SU-DHL-6 (cell line): ENCODE measurements at regions not wholly inside any gene's neighbourhood (a gene's known extent, or its start where the extent isn't known, plus 50 kb on each side); places are given as distances from the start of the nearest gene placed in this dataset.

ENCODE experiments used
- H2AFZ ChIP-seq: fragments of 200-600 bp; sonication (generic); 2 replicates; pipeline ENCODE4 v1.6.1; 2014; ENCODE audit warnings: low read depth, mild to moderate bottlenecking, moderate library complexity, mixed read lengths, antibody characterized with exemption, low read length; ENCODE audit not compliant: severe bottlenecking
- H3F3A ChIP-seq: fragments of 200-600 bp; shearing (Covaris generic); 2 replicates; pipeline ENCODE4 v1.6.0; 2016; ENCODE audit warnings: antibody characterized with exemption, mild to moderate bottlenecking; ENCODE audit not compliant: insufficient read depth
- H3K27ac ChIP-seq: fragments of 200-600 bp; sonication (generic); 2 replicates; pipeline ENCODE4 v1.5.1; 2016; ENCODE audit warnings: low read depth, mild to moderate bottlenecking, low read length, moderate library complexity, mixed read lengths
- H3K27me3 ChIP-seq: fragments of 200-600 bp; sonication (generic), shearing (Covaris generic); 2 replicates; pipeline ENCODE4 v1.6.0; 2014; ENCODE audit warnings: mild to moderate bottlenecking, low read length
- H3K36me3 ChIP-seq: fragments of 200-600 bp; sonication (generic); 2 replicates; pipeline ENCODE4 v1.6.1; 2014; ENCODE audit warnings: mild to moderate bottlenecking, low read length, mixed read lengths
- H3K4me2 ChIP-seq: fragments of 300-600, 200-600 bp; shearing (Covaris generic), sonication (generic); 2 replicates; pipeline ENCODE4 v1.6.0; 2014; ENCODE audit warnings: low read length, low read depth, mild to moderate bottlenecking; ENCODE audit not compliant: poor library complexity, severe bottlenecking
- H3K4me3 ChIP-seq: fragments of 200-600 bp; sonication (generic); 2 replicates; pipeline ENCODE4 v1.5.1; 2014; ENCODE audit warnings: antibody characterized with exemption, low read length, mild to moderate bottlenecking, mixed read lengths; ENCODE audit not compliant: insufficient read depth, poor library complexity, severe bottlenecking
- H3K79me2 ChIP-seq: fragments of 200-600 bp; sonication (generic); 2 replicates; pipeline ENCODE4 v1.6.1; 2014; ENCODE audit warnings: mild to moderate bottlenecking, low read length, moderate library complexity; ENCODE audit not compliant: insufficient read depth
- H3K9ac ChIP-seq: fragments of 200-600 bp; sonication (generic); 2 replicates; pipeline ENCODE4 v1.7.0; 2014; ENCODE audit warnings: mild to moderate bottlenecking, low read length
- H3K9me2 ChIP-seq: fragments of 200-600 bp; sonication (generic); replicated peaks from 2 replicates; pipeline ENCODE4 v1.6.1; 2014; ENCODE audit warnings: low read length; ENCODE audit not compliant: insufficient read depth
- H3K9me3 ChIP-seq: fragments of 200-600 bp; sonication (generic); 2 replicates; pipeline ENCODE4 v1.6.1; 2014; ENCODE audit warnings: low read length, mixed read lengths; ENCODE audit not compliant: insufficient read depth
- H4K20me1 ChIP-seq: fragments of 200-600 bp; sonication (generic); 2 replicates; pipeline ENCODE4 v1.6.1; 2014; ENCODE audit warnings: low read depth, mild to moderate bottlenecking, antibody characterized with exemption, low read length, moderate library complexity, mixed read lengths
- EZH2phosphoT487 ChIP-seq: fragments of 200-600 bp; sonication (generic), shearing (Covaris generic); conservative IDR thresholded peaks from 2 replicates; pipeline ENCODE4 v1.6.1; 2018; ENCODE audit warnings: mild to moderate bottlenecking, antibody characterized with exemption, low read length, moderate library complexity, mixed read lengths
- TF ChIP-seq, protein P1 (sequence below): fragments of 200-600 bp; sonication (generic); IDR thresholded peaks from one replicate; pipeline ENCODE4 v1.5.1; 2017; ENCODE audit warnings: antibody characterized with exemption, mild to moderate bottlenecking, low read length, moderate library complexity; ENCODE audit not compliant: insufficient read depth, poor library complexity, severe bottlenecking

- H3F3A ChIP-seq: no peaks in the 10 kb centered on the region
- H2AFZ ChIP-seq: no peak overlapping the region
- H3K27me3 ChIP-seq: no peaks in the 10 kb centered on the region
- no peak overlapping the region for H3K4me2 ChIP-seq
- H3K4me3 ChIP-seq: no peak overlapping the region
- H3K27ac ChIP-seq: no peak overlapping the region
- no peaks in the 10 kb centered on the region for H3K9me2 ChIP-seq
- H4K20me1 ChIP-seq: no peaks in the 10 kb centered on the region
- no peaks in the 10 kb centered on the region for H3K36me3 ChIP-seq
- no peak overlapping the region for H3K9ac ChIP-seq
- H3K9me3 ChIP-seq: no peaks in the 10 kb centered on the region
- no peaks in the 10 kb centered on the region for H3K79me2 ChIP-seq
- TF ChIP-seq, protein P1, sequence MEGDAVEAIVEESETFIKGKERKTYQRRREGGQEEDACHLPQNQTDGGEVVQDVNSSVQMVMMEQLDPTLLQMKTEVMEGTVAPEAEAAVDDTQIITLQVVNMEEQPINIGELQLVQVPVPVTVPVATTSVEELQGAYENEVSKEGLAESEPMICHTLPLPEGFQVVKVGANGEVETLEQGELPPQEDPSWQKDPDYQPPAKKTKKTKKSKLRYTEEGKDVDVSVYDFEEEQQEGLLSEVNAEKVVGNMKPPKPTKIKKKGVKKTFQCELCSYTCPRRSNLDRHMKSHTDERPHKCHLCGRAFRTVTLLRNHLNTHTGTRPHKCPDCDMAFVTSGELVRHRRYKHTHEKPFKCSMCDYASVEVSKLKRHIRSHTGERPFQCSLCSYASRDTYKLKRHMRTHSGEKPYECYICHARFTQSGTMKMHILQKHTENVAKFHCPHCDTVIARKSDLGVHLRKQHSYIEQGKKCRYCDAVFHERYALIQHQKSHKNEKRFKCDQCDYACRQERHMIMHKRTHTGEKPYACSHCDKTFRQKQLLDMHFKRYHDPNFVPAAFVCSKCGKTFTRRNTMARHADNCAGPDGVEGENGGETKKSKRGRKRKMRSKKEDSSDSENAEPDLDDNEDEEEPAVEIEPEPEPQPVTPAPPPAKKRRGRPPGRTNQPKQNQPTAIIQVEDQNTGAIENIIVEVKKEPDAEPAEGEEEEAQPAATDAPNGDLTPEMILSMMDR: no peak
- TF ChIP-seq EZH2phosphoT487: no peak
Observed at GRCh38 chr4:112979881-112980421, 69.5 kb upstream of the ANK2 start.

- no peak overlapping the region for H3K4me3 ChIP-seq
- no peak overlapping the region for H3K9ac ChIP-seq
- H3K79me2 ChIP-seq: no peaks in the 10 kb centered on the region
- H3F3A ChIP-seq: no peaks in the 10 kb centered on the region
- H2AFZ ChIP-seq: no peak overlapping the region
- H3K36me3 ChIP-seq: no peaks in the 10 kb centered on the region
- H3K27ac ChIP-seq: no peak overlapping the region
- TF ChIP-seq, protein P1: no peak
- TF ChIP-seq EZH2phosphoT487: no peak
- H3K4me2 ChIP-seq: no peak overlapping the region
- no peaks in the 10 kb centered on the region for H3K27me3 ChIP-seq
- no peaks in the 10 kb centered on the region for H3K9me3 ChIP-seq
- no peaks in the 10 kb centered on the region for H4K20me1 ChIP-seq
- no peaks in the 10 kb centered on the region for H3K9me2 ChIP-seq
Observed at GRCh38 chr4:112982680-112983079, 66.8 kb upstream of the ANK2 start.

DNA sequence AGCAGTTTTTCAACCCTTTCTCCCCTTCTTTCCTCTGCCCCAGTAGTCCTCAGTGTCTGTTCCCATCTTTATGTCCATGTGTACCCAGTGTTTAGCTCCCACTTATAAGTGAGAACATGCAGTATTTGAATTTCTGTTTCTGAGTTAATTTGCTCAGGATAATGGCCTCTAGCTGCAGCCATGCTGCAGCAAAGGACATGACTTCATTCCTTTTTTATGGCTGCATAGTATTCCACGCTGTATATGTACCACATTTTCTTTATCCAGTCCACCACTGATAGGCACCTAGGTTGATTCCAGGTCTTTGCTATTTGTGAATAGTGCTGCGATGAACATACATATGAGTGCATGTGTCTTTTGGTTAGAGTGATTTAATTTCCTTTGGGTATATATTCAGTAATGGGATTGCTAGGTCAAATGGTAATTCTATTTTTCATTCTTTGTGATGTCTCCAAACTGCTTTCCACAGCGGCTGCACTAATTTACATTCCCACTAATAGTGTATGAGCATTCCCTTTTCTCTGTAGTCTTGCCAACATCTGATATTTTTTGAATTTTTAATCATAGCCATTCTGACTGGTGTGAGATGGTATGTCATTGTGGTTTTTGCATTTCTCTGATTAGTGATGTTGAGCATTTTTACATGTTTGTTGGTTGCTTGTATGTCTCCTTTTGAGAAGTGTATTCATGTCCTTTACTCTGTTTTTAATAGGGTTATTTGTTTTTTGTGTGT lies 54.6 kb upstream of the ANK2 start:
- Histone ChIP-seq H3K36me3 (no peaks in the 10 kb centered on the region), H3K9ac (no peak overlapping the region), H3K4me3 (no peak overlapping the region), H3K9me3 (no peaks in the 10 kb centered on the region), H4K20me1 (no peaks in the 10 kb centered on the region), H2AFZ (no peak overlapping the region), H3K27ac (no peak overlapping the region), H3F3A (no peaks in the 10 kb centered on the region), H3K9me2 (no peaks in the 10 kb centered on the region), H3K79me2 (no peaks in the 10 kb centered on the region), H3K27me3 (no peaks in the 10 kb centered on the region), H3K4me2 (no peak overlapping the region)
- TF ChIP-seq, protein P1: no peak
- no peak for TF ChIP-seq EZH2phosphoT487
